A549 (cell line): ENCODE measurements at regions not wholly inside any gene's neighbourhood (a gene's known extent, or its start where the extent isn't known, plus 50 kb on each side); places are given as distances from the start of the nearest gene placed in this dataset.

Experiments
- BCL3 ChIP-seq: fragments of >200 bp; sonication (Bioruptor Twin); formaldehyde crosslinking; IDR thresholded peaks from 3 replicates; pipeline ENCODE4 v1.6.1; 2016
- CBX2 ChIP-seq: fragments of 200-600 bp; sonication (generic); IDR thresholded peaks from 2 replicates; pipeline ENCODE4 v1.6.1; 2016; ENCODE audit warnings: low read depth, mild to moderate bottlenecking, borderline replicate concordance
- CTCF ChIP-seq: fragments of >200 bp; sonication (Bioruptor Twin); formaldehyde crosslinking; IDR thresholded peaks from 3 replicates; pipeline ENCODE4 v1.5.1; 2016
- EP300 ChIP-seq, 2 experiments: fragments of >200 bp; sonication (Bioruptor Twin); formaldehyde crosslinking; IDR thresholded peaks; 2 replicates in 1 of 2; 3 replicates in 1 of 2; pipeline ENCODE4 v1.6.1; 2016 to 2017
- FOSL2 ChIP-seq, 2 experiments: fragments of 450-650 bp in 1 of 2; fragments of >200 bp in 1 of 2; sonication (Bioruptor Twin) in 1 of 2; formaldehyde crosslinking; IDR thresholded peaks; 2 replicates each; pipeline versions ENCODE4 v1.5.0 to v1.6.1; 2016 to 2020; ENCODE audit warnings: mild to moderate bottlenecking in 1 of 2, moderate library complexity in 1 of 2
- HOXA7 ChIP-seq: fragments of 250-450 bp; sonication (Bioruptor Pico); IDR thresholded peaks from 2 replicates; pipeline ENCODE4 v1.5.0; 2020; ENCODE audit warnings: mild to moderate bottlenecking, moderate library complexity
- HOXB5 ChIP-seq: fragments of 250-450 bp; sonication (Bioruptor Pico); IDR thresholded peaks from 2 replicates; pipeline ENCODE4 v1.5.0; 2020; ENCODE audit warnings: mild to moderate bottlenecking, moderate library complexity
- MAFK ChIP-seq: fragments of 450-650 bp; IDR thresholded peaks from 2 replicates; pipeline ENCODE4 v1.6.1; 2014; ENCODE audit not compliant: partially characterized antibody
- PBX3 ChIP-seq: IDR thresholded peaks from 2 replicates; pipeline ENCODE4 v1.6.1; 2012
- POLR2A ChIP-seq: IDR thresholded peaks from 2 replicates; pipeline ENCODE4 v1.6.1; 2012; ENCODE audit warnings: mild to moderate bottlenecking, low read length
- POLR2AphosphoS2 ChIP-seq: conservative IDR thresholded peaks from 2 replicates; pipeline ENCODE4 v1.6.1; 2012; ENCODE audit warnings: low read length, improper control_type of control experiment, inconsistent platforms
- REST ChIP-seq: fragments of 200-600 bp; sonication (generic); IDR thresholded peaks from 2 replicates; pipeline ENCODE4 v1.6.1; 2016; ENCODE audit warnings: antibody characterized with exemption, mild to moderate bottlenecking, moderate library complexity
- USF2 ChIP-seq: fragments of 450-650 bp; IDR thresholded peaks from 2 replicates; pipeline ENCODE4 v1.6.1; 2014; ENCODE audit warnings: antibody characterized with exemption

GRCh38 chr1:91092503-91092902, 70.7 kb upstream of the ZNF644 start:
- TF ChIP-seq USF2, result no peak
- no peak for TF ChIP-seq BCL3
- no peak for TF ChIP-seq FOSL2 (IDR thresholded peaks at IDR 0.05)
- TF ChIP-seq FOSL2 (CRISPR knock-in tag; IDR thresholded peaks at IDR 0.05), result no peak
- no peak for TF ChIP-seq CBX2
- no peak for TF ChIP-seq POLR2A
- no peak for TF ChIP-seq POLR2AphosphoS2
- no peak for TF ChIP-seq HOXA7
- TF ChIP-seq CTCF, result no peak
- no peak for TF ChIP-seq HOXB5 (CRISPR knock-in tag)
- no peak for TF ChIP-seq EP300 (IDR thresholded peaks at IDR 0.05)
- TF ChIP-seq PBX3, result no peak
- no peak for TF ChIP-seq MAFK
- no peak for TF ChIP-seq REST
